ENCODE measurements at regions not wholly inside any gene's neighbourhood (a gene's known extent, or its start where the extent isn't known, plus 50 kb on each side); places are given as distances from the start of the nearest gene placed in this dataset.

DNA sequence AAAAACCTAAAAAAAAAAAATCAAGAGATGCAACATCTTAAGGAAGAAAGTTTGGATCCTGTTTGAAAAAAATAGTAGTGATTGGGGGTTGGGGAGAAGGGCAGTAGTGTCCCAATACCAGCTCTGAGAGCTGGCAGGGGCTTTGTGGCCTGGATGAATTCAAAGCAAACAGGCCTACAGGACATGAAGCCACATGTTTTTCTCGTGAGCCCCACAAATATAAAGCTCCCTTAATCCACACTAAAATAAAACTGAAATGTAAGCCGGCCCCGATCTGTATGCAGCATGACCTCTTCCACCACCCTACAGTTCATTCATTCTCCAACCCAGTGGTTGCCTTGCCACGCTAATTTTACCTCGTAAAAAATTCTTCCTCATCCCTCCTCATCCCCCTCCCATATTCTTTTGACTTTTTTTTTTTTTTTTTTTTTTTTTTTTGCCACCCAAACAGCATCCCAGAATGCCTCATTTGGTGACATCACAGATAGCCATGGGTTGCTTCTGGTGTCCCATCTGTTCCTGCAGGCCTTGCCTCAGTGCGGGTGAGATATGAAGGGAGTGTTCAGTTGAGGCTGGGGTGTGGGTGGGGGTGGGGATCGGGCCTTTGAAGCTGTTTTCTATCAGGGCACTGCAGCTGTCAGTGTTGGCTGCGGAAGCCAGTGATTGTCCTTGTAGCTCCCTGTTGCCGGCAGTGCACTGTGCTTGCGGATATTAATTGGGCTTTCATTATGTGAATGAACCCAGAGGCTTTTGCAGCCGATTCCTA, 81.6 kb upstream of the NFIB start:
- peak in 1 of 2 experiments; percentile 94 for DNase-seq

DNA sequence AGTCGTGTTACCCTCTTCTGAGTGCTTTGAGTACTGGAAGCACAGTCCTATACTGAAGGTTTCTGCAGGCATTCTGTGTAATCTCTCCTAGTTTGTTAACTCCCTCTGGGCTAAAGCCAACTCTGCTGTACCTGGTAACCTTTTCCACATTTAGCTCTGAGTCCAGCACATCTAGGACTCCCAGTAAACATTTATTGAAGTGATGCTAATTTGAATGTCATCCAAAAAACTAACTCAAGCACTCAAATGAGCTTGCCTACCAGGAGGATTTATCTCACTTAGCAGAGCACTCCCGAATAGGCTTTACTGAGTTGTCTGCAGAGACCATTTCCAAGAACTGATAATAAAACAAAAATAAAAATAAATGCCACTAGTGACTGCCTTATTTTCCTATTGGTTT, 79.5 kb upstream of the NFIB start:
- DNase-seq = peak; percentile 100

DNA sequence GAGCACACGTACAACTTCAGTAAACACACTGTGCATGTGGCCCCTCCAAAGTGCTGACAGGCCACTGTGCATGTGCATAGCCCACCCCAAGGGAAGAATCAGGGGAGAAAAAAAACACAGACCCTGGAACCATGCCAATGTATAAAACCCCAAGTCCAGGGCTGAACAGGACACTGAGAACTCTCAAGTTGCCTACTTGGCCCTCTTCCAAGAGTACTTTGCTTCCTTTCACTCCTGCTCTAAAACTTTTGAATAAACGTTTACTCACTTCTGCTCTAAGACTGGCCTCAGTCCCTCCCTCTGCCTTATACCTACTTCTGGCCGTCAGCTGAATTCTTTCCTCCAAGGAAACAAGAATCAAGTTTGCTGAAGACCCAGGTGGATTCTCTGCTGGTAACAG, 77.7 kb upstream of the NFIB start:
- peak in 1 of 2 experiments; percentile 95 for DNase-seq

DNA sequence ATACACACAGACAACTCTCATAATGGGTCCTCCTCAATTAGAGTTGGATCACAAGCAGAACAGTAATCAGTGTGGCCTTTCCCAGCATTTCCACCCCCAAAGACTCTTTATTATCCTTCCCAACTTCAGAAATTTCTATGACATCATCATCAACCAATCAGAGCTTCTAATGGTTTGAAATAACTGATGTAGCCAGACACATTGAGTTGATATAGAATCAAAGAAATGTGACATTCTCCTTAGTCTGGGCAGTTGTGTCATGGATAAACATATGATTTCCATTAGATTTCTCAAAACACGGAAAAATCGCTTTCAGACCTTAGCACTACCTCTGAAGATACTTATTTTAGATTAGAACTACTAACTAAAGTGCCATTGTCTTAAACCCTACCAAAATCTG, 75.7 kb upstream of the NFIB start:
- DNase-seq = peak in 1 of 2 experiments; percentile 83

DNA sequence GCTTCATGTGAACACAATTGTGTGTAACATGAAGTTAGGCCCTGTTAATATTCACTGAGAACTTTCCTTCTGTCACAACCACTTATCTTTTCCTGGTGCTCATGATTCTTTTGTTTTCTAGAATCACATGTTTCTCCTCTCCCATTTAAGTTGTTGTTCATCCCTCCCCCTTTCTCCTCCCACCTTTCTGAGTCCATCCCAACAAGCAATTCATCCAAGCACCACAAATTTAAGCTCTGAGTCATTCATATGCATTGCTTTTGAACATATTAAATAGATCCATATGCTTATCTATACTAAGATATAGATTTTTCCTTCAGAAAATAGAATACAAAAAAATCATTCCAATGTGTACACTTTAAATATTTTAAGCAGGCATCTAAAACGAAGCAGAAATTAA, 75.2 kb upstream of the NFIB start:
- DNase-seq = peak in 1 of 2 experiments; percentile 87

DNA sequence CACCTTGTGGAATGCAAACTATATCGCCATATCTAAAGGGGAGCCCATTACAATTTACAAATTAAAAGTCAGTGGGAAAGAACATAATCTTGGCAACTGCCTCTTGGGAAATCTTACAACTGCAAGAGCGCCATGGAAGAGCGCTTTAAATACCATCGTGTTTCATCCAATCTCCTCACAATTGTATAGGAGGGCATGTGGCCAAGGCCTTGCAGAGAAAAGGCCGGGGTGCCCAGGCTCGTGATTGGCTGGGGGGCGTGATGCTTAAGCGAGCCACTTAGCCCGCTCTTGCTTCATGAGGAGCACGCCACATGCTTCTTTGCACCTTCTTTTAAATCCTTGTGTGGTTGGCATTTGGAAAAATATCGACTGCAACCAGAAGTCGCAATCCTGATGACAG, 69.8 kb upstream of the NFIB start:
- peak in 1 of 2 experiments; percentile 95 for DNase-seq

DNA sequence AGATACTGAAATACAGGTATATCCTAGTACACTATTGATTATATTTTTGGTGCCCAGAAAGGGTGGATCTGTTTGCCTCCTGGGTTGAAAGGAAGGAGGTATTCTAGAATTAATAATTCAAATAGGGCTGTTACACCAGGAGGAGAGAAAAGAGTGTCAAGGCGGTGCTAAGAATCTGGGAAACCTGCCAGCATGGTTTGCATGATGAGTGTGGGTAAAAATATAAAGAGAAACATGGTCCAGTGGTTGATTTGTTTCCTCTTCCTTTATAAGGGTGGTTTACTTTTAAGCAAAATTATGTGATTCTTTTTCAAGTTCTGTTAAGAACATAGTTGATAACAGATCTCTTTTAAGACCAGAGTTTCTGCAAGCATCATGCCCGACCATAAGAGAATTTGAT, 69.4 kb upstream of the NFIB start:
- peak; percentile 100 for DNase-seq

DNA sequence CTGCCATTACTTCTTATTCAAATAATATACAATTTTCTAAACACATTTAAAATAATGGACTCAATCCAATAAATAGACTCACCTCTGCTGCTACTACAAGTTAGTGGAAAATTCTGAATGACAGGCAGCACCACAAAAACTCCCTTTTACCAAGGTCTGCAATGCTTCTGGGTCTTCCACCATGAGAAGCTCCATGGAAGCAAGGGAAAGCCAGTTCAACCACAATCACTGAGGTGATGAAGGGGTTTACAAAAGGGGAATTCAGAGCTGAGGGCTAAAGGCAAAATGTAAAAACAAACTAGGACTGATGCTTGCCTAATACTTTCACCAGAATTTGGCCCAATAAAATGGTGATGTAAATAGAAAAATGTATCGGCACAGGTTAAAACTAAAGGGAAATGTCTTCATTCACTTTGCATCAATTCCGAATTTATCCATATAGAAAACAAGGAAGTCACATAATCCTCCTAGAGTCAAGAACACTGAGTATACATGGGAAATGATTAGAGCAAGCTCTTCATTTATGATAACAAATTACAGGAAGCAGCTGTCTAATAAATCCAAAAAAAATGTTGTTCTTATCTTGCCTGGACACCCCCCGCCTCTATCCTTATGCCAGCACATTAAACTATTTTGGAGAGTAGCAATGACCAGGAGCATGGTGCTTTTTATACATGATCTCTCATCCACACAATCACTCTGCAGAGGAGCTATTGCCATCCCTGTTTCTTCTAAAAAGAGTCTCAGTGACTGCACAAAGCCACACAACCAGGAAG, 66.3 kb upstream of the NFIB start:
- DNase-seq = no peak

DNA sequence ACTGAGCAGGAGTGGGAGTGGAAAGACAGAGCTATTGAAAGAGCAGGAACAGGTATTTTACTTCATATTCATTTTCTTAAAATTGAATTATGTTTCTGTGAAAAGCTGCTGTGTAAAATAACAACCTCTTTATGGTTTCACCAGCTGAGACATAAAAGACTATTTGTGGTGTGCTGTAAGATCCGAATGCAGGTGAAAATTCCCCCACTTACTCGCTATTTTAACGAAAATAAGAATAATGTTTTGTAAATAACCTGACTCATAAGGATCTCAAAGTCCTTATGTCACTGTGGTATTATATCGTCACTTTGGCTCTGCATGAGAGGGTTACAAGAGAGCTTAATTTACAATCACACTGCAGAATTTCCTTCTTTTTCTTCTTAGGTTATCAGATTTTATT, 65.3 kb upstream of the NFIB start:
- no peak for DNase-seq

DNA sequence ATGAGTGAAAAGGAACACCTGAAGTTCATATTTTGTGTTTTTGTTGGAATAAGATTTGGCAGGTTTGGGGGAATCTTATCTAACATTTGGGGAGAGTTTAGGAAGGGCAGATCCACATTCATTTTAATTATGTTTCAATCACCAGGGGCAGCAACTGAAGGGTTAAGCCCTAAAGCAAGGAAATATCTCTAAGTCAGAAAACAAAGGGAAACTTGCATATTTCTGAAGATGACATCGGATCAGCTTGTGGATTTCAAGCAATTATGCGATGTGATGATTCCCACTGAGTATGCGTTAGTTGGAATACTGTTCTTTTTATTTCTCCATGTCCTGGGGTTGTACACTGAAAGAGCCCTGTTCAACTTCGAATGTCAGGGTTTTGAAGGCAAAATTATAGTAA, 59.8 kb upstream of the NFIB start:
- DNase-seq = peak in 1 of 2 experiments; percentile 78

DNA sequence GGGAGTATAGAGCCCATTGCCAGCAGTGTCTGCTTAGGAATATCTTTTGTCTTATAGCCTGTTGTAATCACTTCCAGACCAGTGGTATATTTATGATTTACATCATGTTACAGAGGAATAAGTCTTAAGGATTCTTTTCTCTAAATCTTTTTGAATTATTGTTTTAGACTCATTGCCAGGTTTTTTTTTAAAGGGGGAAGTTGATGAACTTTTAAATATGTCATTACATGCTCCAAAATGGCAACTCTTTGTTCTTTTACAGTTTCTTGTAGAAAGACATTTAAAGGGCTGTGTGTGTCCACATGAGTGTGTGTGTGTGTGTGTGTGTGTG, 59.4 kb upstream of the NFIB start:
- DNase-seq = no peak

DNA sequence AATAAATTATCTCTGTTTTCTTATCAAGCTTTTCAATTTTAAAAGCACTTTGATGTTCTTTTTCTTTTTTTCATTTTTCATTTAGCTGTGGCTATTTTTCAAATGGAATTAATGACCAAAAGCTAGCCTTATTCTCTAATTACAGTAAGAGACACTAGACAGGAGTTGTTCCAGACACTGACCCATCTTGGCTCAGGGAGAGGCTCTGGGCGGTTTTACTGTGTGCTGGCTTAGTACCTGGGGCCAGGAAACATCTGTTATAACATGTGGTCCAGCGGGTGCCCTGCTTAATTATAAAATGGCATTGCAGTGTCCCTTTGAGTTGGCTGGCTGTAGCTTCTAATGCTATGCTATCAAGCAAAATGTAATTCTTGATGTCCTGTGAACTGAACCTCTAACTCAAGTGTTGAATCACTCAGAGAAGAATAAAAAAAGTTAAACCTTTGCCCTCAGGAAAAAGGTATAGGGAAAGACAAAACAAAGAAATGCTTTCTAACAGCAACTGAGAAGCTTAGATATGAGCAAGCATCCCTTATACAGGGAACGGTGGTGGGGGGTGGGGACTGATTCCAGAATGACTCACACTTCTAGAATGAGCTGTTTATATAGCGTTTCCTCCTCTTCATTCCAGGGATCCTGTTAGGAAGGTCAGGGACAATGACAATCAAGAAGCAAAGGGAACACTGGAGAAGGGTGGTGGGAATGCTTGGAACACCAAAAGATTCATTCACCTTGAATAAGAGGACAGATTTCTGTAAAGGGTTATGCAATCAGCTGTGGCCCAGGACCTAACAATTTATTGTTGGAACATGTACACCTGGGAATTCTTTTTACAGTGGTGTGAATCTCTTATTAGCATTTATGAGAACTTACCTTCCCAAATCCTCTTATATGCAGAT, 58.7 kb upstream of the NFIB start:
- peak; percentile 99 for DNase-seq

DNA sequence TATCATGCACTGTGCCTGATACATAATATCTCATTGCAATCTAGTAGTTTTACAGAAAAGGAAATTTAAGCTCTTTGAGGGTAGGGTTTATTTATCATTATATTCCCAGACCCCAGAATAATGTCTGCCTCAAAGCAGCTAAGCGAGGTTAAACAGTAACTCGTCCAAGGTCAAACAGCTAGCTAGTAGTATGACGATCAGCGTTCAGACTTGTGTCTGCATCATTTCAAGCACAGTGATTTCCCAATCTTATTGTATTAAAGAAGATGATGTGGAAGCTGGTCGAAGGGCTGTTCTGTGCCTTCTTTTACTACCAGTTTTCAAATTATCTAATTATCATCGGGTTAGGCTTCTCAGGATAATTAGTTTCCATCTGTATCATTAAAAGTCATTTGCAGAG, 55.1 kb upstream of the NFIB start:
- no peak for DNase-seq

DNA sequence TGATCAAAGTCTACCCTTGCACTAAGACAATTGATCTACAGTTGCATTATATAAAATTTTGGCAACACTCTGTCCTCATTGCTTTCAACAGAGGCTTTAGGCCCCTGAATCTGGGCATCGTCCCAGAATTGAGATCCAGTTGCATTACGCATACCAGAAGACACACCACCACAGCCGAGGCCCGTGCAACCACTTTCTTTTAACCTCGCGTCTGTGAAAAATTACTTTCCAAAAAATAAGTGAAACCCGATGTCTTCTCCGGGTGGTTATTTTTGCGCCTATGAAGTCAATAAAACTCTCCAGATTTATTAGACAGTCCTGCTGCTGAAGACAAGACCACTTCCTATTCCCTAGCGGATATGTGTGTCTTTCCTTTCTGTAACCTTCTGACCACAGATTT, 52.1 kb upstream of the NFIB start:
- DNase-seq = peak in 1 of 2 experiments; percentile 93

DNA sequence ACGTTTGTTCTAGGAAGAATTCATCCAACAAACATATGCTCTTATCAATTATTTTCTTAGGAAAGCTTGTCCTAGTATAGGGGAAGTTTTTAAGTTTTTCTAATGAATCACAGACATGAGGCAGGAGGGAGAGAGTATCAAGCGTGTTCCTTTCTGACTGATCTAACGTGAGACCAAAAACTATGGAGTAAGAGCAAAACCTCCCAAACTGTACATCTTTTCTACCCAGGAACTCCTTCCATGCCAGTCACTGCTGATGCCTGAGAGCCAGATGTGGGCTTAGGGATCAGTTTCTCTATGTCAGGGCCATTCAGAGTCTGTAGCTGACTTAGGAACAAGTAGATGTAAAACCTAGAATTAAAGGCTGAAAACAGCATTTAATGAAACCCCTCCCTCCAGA, 51.7 kb upstream of the NFIB start:
- no peak for DNase-seq
